Psoas muscle (tissue), 7 donors: ENCODE measurements at regions not wholly inside any gene's neighbourhood (a gene's known extent, or its start where the extent isn't known, plus 50 kb on each side); places are given as distances from the start of the nearest gene placed in this dataset.

Source experiments
- ATAC-seq, 4 donors: fragments of 200-7000 bp; cut with Tn5 transposase; one replicate each; pipeline ENCODE4 v1.9.1; 2020; ENCODE audit warnings: moderate library complexity in 3 of 4, mild to moderate bottlenecking in 2 of 4
- DNase-seq, 2 donors: peaks; one replicate each; pipeline ENCODE4 v3.0.0-alpha.2; 2020
- H3K27ac ChIP-seq: fragments of 200-600 bp; one replicate; pipeline ENCODE4 v1.8.0; 2022
- H3K27me3 ChIP-seq, 3 donors: fragments of 200-600 bp in 1 of 3; one replicate each; pipeline versions ENCODE4 v1.6.1 to v1.8.0; 2013 to 2022; ENCODE audit warnings: low read length in 2 of 3, mild to moderate bottlenecking in 2 of 3, moderate library complexity in 1 of 3; ENCODE audit not compliant: insufficient read depth in 3 of 3
- H3K36me3 ChIP-seq, 2 donors: fragments of 200-600 bp in 1 of 2; one replicate each; pipeline versions ENCODE4 v1.6.1 to v1.8.0; 2013 to 2022; ENCODE audit warnings: low read depth in 1 of 2, mild to moderate bottlenecking in 1 of 2, moderate library complexity in 1 of 2; ENCODE audit not compliant: insufficient read depth in 1 of 2
- H3K4me1 ChIP-seq: fragments of 200-600 bp; one replicate; pipeline ENCODE4 v1.8.0; 2022
- H3K4me3 ChIP-seq: fragments of 200-600 bp; one replicate; pipeline ENCODE4 v1.8.0; 2022; ENCODE audit warnings: mild to moderate bottlenecking
- H3K9me3 ChIP-seq: fragments of 200-600 bp; one replicate; pipeline ENCODE4 v1.8.0; 2022
- CTCF ChIP-seq: fragments of 200-600 bp; IDR thresholded peaks from one replicate; pipeline ENCODE4 v1.8.0; 2022; ENCODE audit warnings: antibody characterized with exemption
- WGBS, 3 donors: extraction: QIAGEN DNeasy Blood & Tissue Kit; methylation state at CpG; one replicate each; pipeline versions ENCODE4 v1.1.6 to v1.1.7; 2013; 5-methylcytosine and 5-hydroxymethylcytosine counted together
- intact Hi-C, 2 donors: fragments of 100-400 bp; cut with DNase I; formaldehyde crosslinking; loops; one replicate each; pipeline versions ENCODE4 v1.11.0 to v1.14.2; 2022
- donor health status: healthy with polysubstance abuse.
- donor health status: DM: no; HTN: no; CAD: no; lungs with moderate emphysema.
- donor health status: Bipolar disorder and iron deficiency.
- donor health status: healthy.
- donor health status: DM: yes; HTN: yes; CAD: no.
- donor health status: DM: no; HTN: no; CAD: no.
- donor health status: DM: yes; HTN: yes; CAD: no.

GRCh38 chr6:112437058-112437457 is 89.9 kb downstream of the RFPL4B start:
- H3K4me1 ChIP-seq: no peaks in the 10 kb centered on the region
- DNase-seq: no peak
- 17 to 33% (median 26%) methylated on average over 1 of the region's 1 CpG for WGBS, 3 donors
- no peak overlapping the region for H3K27ac ChIP-seq
- H3K4me3 ChIP-seq: no peak overlapping the region
- TF ChIP-seq CTCF: no peak
- no peaks in the 10 kb centered on the region for H3K36me3 ChIP-seq
- intact Hi-C loops: no loop called here
- ATAC-seq: no peak
- no peaks in the 10 kb centered on the region for H3K9me3 ChIP-seq
- no peaks in the 10 kb centered on the region for H3K27me3 ChIP-seq

GRCh38 chr6:112439010-112439409 is 91.9 kb downstream of the RFPL4B start:
- ATAC-seq (no peak), DNase-seq (no peak)
- TF ChIP-seq CTCF: no peak
- H3K27me3 ChIP-seq: no peaks in the 10 kb centered on the region
- 53 to 59% (median 58%) methylated on average over 5 of the region's 5 CpGs for WGBS, 3 donors
- H3K4me1 ChIP-seq: no peaks in the 10 kb centered on the region
- H3K27ac ChIP-seq: no peak overlapping the region
- no peaks in the 10 kb centered on the region for H3K9me3 ChIP-seq
- H3K36me3 ChIP-seq: no peaks in the 10 kb centered on the region
- H3K4me3 ChIP-seq: no peak overlapping the region
- intact Hi-C loops: no loop called here

GRCh38 chr6:112439432-112439831 is 92.3 kb downstream of the RFPL4B start:
- WGBS, 3 donors: 78 to 90% (median 78%) methylated on average over 1 of the region's 1 CpG
- no peak for TF ChIP-seq CTCF
- H3K4me1 ChIP-seq: no peaks in the 10 kb centered on the region
- H3K36me3 ChIP-seq: no peaks in the 10 kb centered on the region
- H3K27me3 ChIP-seq: no peaks in the 10 kb centered on the region
- no peaks in the 10 kb centered on the region for H3K9me3 ChIP-seq
- DNase-seq (no peak), ATAC-seq (no peak)
- no peak overlapping the region for H3K4me3 ChIP-seq
- intact Hi-C loops: no loop called here
- no peak overlapping the region for H3K27ac ChIP-seq

GRCh38 chr6:112441607-112442006 is 94.5 kb downstream of the RFPL4B start:
- intact Hi-C loops: no loop called here
- no peak for TF ChIP-seq CTCF
- WGBS, 3 donors: 30 to 59% (median 55%) methylated on average over 1 of the region's 1 CpG
- Histone ChIP-seq H3K4me1 (no peaks in the 10 kb centered on the region), H3K27ac (no peak overlapping the region), H3K4me3 (no peak overlapping the region), H3K9me3 (no peaks in the 10 kb centered on the region), H3K27me3 (no peaks in the 10 kb centered on the region), H3K36me3 (no peaks in the 10 kb centered on the region)
- no peak for ATAC-seq
- no peak for DNase-seq
